SK-N-SH treated with all-trans-retinoic acid at 6 μM for 48 hours (cell line): ENCODE measurements at regions not wholly inside any gene's neighbourhood (a gene's known extent, or its start where the extent isn't known, plus 50 kb on each side); places are given as distances from the start of the nearest gene placed in this dataset.

ENCODE experiments used
- ATAC-seq: fragments of 200-7000 bp; cut with Tn5 transposase; 3 replicates; pipeline ENCODE4 v1.9.1; 2020; ENCODE audit warnings: mild to moderate bottlenecking, moderate library complexity
- ARNTL ChIP-seq: fragments of 450-650 bp; formaldehyde crosslinking; IDR thresholded peaks from 2 replicates; pipeline ENCODE4 v1.5.0; 2020; ENCODE audit warnings: low read depth, mild to moderate bottlenecking, moderate library complexity, borderline replicate concordance
- BACH2 ChIP-seq: fragments of 250-450 bp; sonication (Bioruptor Pico); IDR thresholded peaks from 2 replicates; pipeline ENCODE4 v1.9.0; 2021; ENCODE audit warnings: mild to moderate bottlenecking, borderline replicate concordance
- CREB5 ChIP-seq: fragments of 250-450 bp; sonication (Bioruptor Pico); IDR thresholded peaks from 2 replicates; pipeline ENCODE4 v1.5.1; 2020; ENCODE audit warnings: low read depth, mild to moderate bottlenecking, moderate library complexity
- CSDC2 ChIP-seq: fragments of 250-450 bp; sonication (Bioruptor Pico); IDR thresholded peaks from 2 replicates; pipeline ENCODE4 v1.5.0; 2020; ENCODE audit warnings: mild to moderate bottlenecking, moderate library complexity
- CSRNP3 ChIP-seq: fragments of 250-450 bp; sonication (Bioruptor Pico); IDR thresholded peaks from 2 replicates; pipeline ENCODE4 v1.5.1; 2021; ENCODE audit warnings: mild to moderate bottlenecking, moderate library complexity
- ESRRG ChIP-seq: fragments of 250-450 bp; sonication (Bioruptor Pico); IDR thresholded peaks from 2 replicates; pipeline ENCODE4 v1.6.1; 2021; ENCODE audit warnings: mild to moderate bottlenecking
- GLIS3 ChIP-seq: fragments of 250-450 bp; sonication (Bioruptor Pico); IDR thresholded peaks from 2 replicates; pipeline ENCODE4 v1.5.0; 2020; ENCODE audit warnings: mild to moderate bottlenecking, moderate library complexity
- ISL1 ChIP-seq: fragments of 250-450 bp; sonication (Bioruptor Pico); IDR thresholded peaks from 2 replicates; pipeline ENCODE4 v2.1.2; 2022; ENCODE audit warnings: mild to moderate bottlenecking, moderate library complexity
- OSR1 ChIP-seq: fragments of 250-450 bp; sonication (Bioruptor Pico); IDR thresholded peaks from 2 replicates; pipeline ENCODE4 v1.8.0; 2022; ENCODE audit warnings: moderate library complexity, mild to moderate bottlenecking, inconsistent platforms
- PATZ1 ChIP-seq: fragments of 250-450 bp; sonication (Bioruptor Pico); IDR thresholded peaks from 2 replicates; pipeline ENCODE4 v1.8.0; 2020; ENCODE audit warnings: mild to moderate bottlenecking, moderate library complexity, borderline replicate concordance
- POU6F1 ChIP-seq: fragments of 250-450 bp; sonication (Bioruptor Pico); IDR thresholded peaks from 2 replicates; pipeline ENCODE4 v1.8.0; 2021; ENCODE audit warnings: low read depth, mild to moderate bottlenecking, moderate library complexity, borderline replicate concordance
- PPARA ChIP-seq: fragments of 250-450 bp; sonication (Bioruptor Pico); IDR thresholded peaks from 2 replicates; pipeline ENCODE4 v1.5.0; 2020; ENCODE audit warnings: mild to moderate bottlenecking, borderline replicate concordance
- RARB ChIP-seq: fragments of 250-450 bp; sonication (Bioruptor Pico); IDR thresholded peaks from 2 replicates; pipeline ENCODE4 v1.8.0; 2021; ENCODE audit warnings: mild to moderate bottlenecking, moderate library complexity
- SNAI2 ChIP-seq: fragments of 250-450 bp; sonication (Bioruptor Pico); IDR thresholded peaks from 2 replicates; pipeline ENCODE4 v1.5.0; 2020; ENCODE audit warnings: mild to moderate bottlenecking, moderate library complexity
- TCF4 ChIP-seq: fragments of 250-450 bp; sonication (Bioruptor Pico); IDR thresholded peaks from 2 replicates; pipeline ENCODE4 v1.8.0; 2021; ENCODE audit warnings: mild to moderate bottlenecking, moderate library complexity, borderline replicate concordance
- TOX ChIP-seq: fragments of 250-450 bp; sonication (Bioruptor Pico); IDR thresholded peaks from 2 replicates; pipeline ENCODE4 v1.8.0; 2021; ENCODE audit warnings: mild to moderate bottlenecking, moderate library complexity, borderline replicate concordance
- TSHZ2 ChIP-seq: fragments of 250-450 bp; sonication (Bioruptor Pico); IDR thresholded peaks from 2 replicates; pipeline ENCODE4 v1.5.0; 2020; ENCODE audit warnings: mild to moderate bottlenecking, moderate library complexity
- ZC3H10 ChIP-seq: fragments of 250-450 bp; sonication (Bioruptor Pico); IDR thresholded peaks from 2 replicates; pipeline ENCODE4 v1.5.1; 2021; ENCODE audit warnings: mild to moderate bottlenecking, moderate library complexity
- ZFP3 ChIP-seq: fragments of 250-450 bp; sonication (Bioruptor Pico); IDR thresholded peaks from 2 replicates; pipeline ENCODE4 v1.5.0; 2020; ENCODE audit warnings: mild to moderate bottlenecking, moderate library complexity
- ZFP30 ChIP-seq: fragments of 450-650 bp; formaldehyde crosslinking; IDR thresholded peaks from 2 replicates; pipeline ENCODE4 v1.5.0; 2022; ENCODE audit warnings: mild to moderate bottlenecking, moderate library complexity
- ZNF565 ChIP-seq: fragments of 450-650 bp; formaldehyde crosslinking; conservative IDR thresholded peaks from 2 replicates; pipeline ENCODE4 v1.5.0; 2020; ENCODE audit warnings: low read depth, mild to moderate bottlenecking, moderate library complexity
- ZNF8 ChIP-seq: fragments of 450-650 bp; formaldehyde crosslinking; IDR thresholded peaks from 2 replicates; pipeline ENCODE4 v1.5.0; 2020; ENCODE audit warnings: mild to moderate bottlenecking, moderate library complexity

- TF ChIP-seq ZNF565, result no peak
- TF ChIP-seq OSR1 (CRISPR knock-in tag), result no peak
- TF ChIP-seq ZFP30 (CRISPR knock-in tag), result no peak
- TF ChIP-seq TCF4, result no peak
- TF ChIP-seq ZNF8 (CRISPR knock-in tag), result no peak
- TF ChIP-seq PATZ1, result no peak
- TF ChIP-seq ESRRG (CRISPR knock-in tag), result no peak
- TF ChIP-seq ZC3H10 (CRISPR knock-in tag), result no peak
- TF ChIP-seq BACH2 (CRISPR knock-in tag), result no peak
- no peak for TF ChIP-seq CSDC2
- TF ChIP-seq POU6F1 (CRISPR knock-in tag), result no peak
- no peak for TF ChIP-seq TOX
- no peak for TF ChIP-seq PPARA (CRISPR knock-in tag)
- no peak for TF ChIP-seq ZFP3 (CRISPR knock-in tag)
- no peak for ATAC-seq
Measured at GRCh38 chr4:158341896-158342295, 131.6 kb downstream of the TMEM144 start.

- ATAC-seq, result no peak
- TF ChIP-seq TSHZ2 (CRISPR knock-in tag) (no peak), PPARA (CRISPR knock-in tag) (no peak), TCF4 (no peak), ISL1 (CRISPR knock-in tag) (no peak), ZFP3 (CRISPR knock-in tag) (no peak), TOX (no peak), GLIS3 (CRISPR knock-in tag) (no peak), PATZ1 (no peak), SNAI2 (CRISPR knock-in tag) (no peak), CSRNP3 (no peak), ZC3H10 (CRISPR knock-in tag) (no peak), ESRRG (CRISPR knock-in tag) (no peak)
Measured at GRCh38 chr4:158346576-158346975, 136.3 kb downstream of the TMEM144 start.

GRCh38 chr4:158347556-158347955 is 137.3 kb downstream of the TMEM144 start:
- ATAC-seq, result no peak
- TF ChIP-seq ISL1 (CRISPR knock-in tag) (no peak), CSDC2 (no peak), RARB (no peak), ESRRG (CRISPR knock-in tag) (no peak), PATZ1 (no peak), ARNTL (no peak), CREB5 (CRISPR knock-in tag) (no peak), OSR1 (CRISPR knock-in tag) (no peak), GLIS3 (CRISPR knock-in tag) (no peak), ZNF8 (CRISPR knock-in tag) (no peak), TOX (no peak), CSRNP3 (no peak), SNAI2 (CRISPR knock-in tag) (no peak)
